ENCODE measurements at regions not wholly inside any gene's neighbourhood (a gene's known extent, or its start where the extent isn't known, plus 50 kb on each side); places are given as distances from the start of the nearest gene placed in this dataset.

DNA sequence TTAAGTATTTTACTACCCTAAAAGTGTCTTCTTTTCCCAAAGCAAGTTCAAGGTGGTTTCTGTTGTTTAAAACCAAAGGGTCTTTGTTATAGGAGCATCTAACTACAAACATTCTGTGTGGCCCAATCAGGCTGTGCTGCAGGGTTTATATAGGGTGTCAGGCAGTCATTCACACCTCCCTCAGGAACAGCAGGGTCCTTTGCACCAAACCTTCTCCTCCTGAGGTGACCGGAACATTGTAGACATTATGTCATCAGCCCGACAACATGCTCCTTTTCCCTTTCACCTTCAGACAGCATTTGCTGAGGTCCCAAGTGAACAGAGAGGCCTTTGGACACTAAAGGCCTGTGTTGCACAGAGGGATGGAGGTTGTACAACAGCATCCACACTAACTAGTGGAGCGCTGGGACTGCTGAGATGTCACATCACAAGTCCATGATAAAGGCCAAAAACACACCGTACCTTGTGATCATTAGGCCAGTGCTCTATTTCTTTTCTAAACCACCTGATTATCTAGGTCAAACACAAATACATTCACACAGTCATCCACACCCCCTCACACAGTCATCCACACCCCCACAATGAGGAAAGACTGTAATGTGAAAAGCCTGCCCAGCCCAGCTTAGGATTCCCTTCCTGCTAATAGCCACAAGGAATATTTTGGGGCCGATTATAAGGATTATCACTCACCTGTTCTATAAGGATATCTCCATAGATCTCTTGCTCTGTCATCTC lies 123.8 kb upstream of the VLDLR start:
- H3K4me3 ChIP-seq (replicated peaks; ENCODE audit: low read depth, low read length), result no peak overlapping the region
- no peak for DNase-seq (ENCODE audit: low read depth)
- no peak for TF ChIP-seq CTCF (IDR thresholded peaks at IDR 0.05; ENCODE audit: low read length, missing control alignments)

DNA sequence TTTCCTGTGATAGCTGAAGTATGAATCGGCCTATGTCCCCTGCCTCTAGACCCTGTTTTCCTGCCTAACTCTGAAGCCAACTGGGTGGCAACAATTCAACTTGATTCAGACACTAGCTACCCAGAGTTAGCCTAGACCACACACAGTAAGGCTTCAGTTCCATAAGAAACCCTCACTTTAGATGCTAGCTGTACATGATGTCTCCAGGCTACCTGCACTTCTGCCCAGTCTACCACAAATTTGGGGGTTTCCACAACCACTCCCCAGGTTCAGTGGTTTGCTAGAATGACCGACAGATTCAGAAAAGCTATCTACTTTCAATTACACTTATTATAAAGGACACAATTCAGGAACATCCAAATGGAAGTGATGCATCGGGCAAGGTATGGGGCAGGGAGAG lies 119.4 kb upstream of the VLDLR start:
- no peak overlapping the region for H3K4me3 ChIP-seq (replicated peaks; ENCODE audit: low read depth, low read length)
- no peak for DNase-seq (ENCODE audit: low read depth)
- TF ChIP-seq CTCF (IDR thresholded peaks at IDR 0.05; ENCODE audit: low read length, missing control alignments), result no peak

GRCh38 chr9:2502760-2503159 lies 118.8 kb upstream of the VLDLR start:
- H3K4me3 ChIP-seq (replicated peaks; ENCODE audit: low read depth, low read length), result no peak overlapping the region
- no peak for TF ChIP-seq CTCF (IDR thresholded peaks at IDR 0.05; ENCODE audit: low read length, missing control alignments)
- DNase-seq (ENCODE audit: low read depth), result peak; percentile 26

DNA sequence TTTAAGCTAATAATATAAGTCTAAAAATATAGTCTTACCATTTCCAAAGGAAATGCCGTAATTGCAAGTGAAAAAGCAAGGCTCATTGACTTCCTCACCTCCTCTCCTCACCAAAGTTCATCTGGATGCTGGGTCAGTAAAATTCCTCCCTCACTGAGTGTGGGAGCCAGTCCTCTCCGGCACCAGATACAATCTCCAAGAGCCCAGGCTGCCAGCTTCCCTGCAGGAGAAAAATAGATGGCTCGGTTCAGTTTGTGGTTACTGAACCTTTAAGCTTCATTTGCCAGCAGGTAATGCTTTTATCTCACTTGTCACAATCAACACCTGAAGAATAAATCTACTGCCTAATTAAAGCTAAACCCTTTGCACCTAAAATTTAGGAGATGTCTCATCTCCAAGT lies 115.3 kb upstream of the VLDLR start:
- no peak for DNase-seq (ENCODE audit: low read depth)
- TF ChIP-seq CTCF (IDR thresholded peaks at IDR 0.05; ENCODE audit: low read length, missing control alignments), result no peak
- H3K4me3 ChIP-seq (replicated peaks; ENCODE audit: low read depth, low read length), result no peak overlapping the region

GRCh38 chr9:2523591-2523990 lies 98.0 kb upstream of the VLDLR start:
- no peak for DNase-seq (ENCODE audit: low read depth)
- no peak overlapping the region for H3K4me3 ChIP-seq (replicated peaks; ENCODE audit: low read depth, low read length)
- no peak for TF ChIP-seq CTCF (IDR thresholded peaks at IDR 0.05; ENCODE audit: low read length, missing control alignments)

GRCh38 chr9:2524601-2525000 lies 97.0 kb upstream of the VLDLR start:
- no peak overlapping the region for H3K4me3 ChIP-seq (replicated peaks; ENCODE audit: low read depth, low read length)
- DNase-seq (ENCODE audit: low read depth), result no peak
- TF ChIP-seq CTCF (IDR thresholded peaks at IDR 0.05; ENCODE audit: low read length, missing control alignments), result no peak

- no peak for TF ChIP-seq CTCF (IDR thresholded peaks at IDR 0.05; ENCODE audit: low read length, missing control alignments)
- no peak for DNase-seq (ENCODE audit: low read depth)
- no peak overlapping the region for H3K4me3 ChIP-seq (replicated peaks; ENCODE audit: low read depth, low read length)
Observed at GRCh38 chr9:2525147-2525546, 96.4 kb upstream of the VLDLR start.
